ENCODE measurements at regions not wholly inside any gene's neighbourhood (a gene's known extent, or its start where the extent isn't known, plus 50 kb on each side); places are given as distances from the start of the nearest gene placed in this dataset.
"Not testable (repeated sequence)": the region's sequence is repeated elsewhere in the genome, so short reads cannot be mapped to it uniquely, and the experiment has no call there.

DNA sequence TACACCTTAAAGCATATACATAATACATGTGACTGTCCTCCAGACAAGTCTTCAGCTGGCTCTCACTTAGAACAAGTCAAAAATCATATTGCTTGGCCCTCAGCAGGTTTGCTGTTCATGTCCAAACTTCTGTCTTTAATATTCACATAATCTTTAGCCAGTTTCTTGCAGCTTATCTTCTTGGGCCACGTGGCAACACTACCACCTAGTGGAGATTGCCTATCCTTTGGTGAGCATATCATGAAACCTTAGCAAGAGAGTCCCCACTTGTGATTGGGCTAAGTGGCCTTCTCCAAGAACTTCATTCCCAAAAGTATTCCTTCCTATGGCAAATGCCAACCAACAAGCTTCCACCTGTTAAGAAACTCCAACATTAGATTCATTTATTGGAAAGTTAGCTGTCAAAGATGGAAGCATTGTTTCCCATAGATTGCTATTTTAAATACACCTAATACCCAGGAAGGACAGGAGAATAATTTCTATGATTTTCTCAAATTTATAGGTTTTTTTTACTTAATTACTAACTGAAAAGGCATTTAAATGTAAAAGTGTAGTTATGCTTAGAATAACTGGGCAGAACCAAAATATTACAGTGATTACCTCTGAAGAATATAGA, 231.9 kb upstream of the INTU start:
- DNase-seq (ENCODE audit: low spot score): peak; percentile 76

DNA sequence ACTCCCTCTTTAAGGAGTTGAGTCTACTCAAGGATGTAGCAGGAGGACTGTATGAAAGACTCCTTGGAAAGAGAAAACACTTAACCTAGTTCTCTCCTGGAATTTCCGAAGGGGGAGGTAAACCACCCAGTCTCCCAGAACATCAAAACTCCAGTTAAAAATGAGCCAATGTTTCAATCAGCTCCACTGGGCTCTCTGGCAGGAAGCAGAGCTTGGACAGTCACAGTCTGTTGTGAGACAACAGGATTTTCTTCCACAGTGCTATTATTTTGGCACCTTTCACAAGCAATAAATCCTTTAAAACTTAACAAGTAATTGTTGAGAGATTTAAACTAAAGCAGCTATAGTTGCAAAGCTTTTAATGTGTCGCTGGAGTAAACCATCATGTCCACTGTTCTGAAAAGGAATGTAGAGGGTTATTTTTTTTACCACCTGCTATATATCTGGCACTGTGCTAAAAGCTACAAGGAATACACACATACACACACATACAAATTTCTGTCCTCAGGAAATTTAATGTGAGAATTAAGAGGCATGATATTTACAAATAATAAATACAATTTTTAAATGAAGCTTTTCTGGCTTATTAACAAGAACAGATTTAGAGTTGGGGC, 229.2 kb upstream of the INTU start:
- no peak for DNase-seq (ENCODE audit: low spot score)

DNA sequence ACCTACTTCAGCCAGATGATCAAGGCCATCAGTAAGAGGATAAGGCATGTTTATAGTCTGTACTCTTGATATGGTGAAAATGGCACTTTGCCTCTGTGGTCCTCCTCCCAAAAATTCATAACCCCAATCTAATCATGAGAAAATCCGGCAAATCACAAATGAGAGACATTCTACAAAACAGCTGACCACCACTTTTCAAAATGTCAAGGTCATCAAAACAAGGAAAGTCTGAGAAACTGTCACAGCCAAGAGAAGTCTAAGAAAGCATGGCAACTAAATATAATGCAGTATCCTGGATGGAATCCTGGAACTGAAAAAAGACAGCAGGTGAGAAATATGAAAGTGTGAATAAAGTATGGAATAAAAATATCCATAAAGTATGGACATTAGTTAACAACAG, 226.6 kb upstream of the INTU start:
- no peak for DNase-seq (ENCODE audit: low spot score)

DNA sequence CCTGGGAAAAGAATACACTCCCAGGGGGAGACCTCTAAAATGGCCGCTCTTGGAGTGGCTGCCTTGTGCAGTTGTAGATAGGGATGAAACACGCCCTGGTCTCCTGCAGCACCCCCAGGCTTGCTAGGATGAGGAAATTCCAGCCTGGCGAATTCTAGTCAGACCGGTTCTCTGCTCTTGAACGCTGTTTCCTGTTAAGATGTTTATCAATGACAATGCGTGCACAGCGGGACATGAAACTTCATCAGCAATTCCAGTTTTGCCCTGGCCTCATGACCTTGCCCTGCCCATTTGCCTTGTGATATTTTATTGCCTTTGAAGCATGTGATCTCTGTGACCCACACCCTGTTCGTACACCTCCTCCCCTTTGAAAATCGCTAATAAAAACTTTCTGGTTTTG, 225.2 kb upstream of the INTU start:
- DNase-seq (ENCODE audit: low spot score): not testable (repeated sequence)

DNA sequence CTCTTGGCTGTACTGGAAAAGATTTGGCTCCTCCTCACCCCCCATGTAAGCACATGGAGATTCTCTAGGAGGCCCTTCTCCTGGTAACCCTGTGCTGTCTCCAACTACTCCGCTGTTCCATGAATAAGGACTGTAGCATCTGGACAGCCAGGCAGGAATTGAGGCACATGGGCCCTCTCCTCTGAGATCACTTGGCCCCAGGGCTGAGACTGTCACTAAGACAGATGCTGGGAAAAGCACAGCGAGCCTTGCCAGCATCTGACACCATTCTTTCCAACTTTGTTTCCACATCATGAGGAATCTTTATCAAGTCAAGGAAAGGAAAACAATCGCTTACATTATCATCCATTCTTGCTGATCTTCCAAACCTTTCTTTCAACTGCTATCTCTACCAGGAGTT, 222.6 kb upstream of the INTU start:
- no peak for DNase-seq (ENCODE audit: low spot score)

DNA sequence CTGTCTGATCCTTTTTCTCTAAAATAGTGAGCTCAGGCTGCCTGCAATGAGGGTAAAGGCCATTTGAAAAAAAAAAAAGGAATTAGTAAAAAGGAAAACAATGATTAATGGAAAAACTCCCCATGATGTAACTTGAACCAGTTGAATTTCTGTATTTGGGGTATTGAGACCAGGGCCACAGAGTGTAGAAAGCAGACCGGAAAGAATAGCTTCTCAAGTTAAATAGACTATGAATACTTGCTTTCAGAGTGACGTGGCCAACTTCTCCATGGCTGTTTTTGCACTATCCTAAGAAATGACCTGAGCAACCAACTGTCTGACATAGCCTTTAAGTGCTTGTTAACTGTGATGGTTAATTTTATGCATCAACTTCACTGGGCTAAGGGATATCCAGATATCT, 222.1 kb upstream of the INTU start:
- no peak for DNase-seq (ENCODE audit: low spot score)

DNA sequence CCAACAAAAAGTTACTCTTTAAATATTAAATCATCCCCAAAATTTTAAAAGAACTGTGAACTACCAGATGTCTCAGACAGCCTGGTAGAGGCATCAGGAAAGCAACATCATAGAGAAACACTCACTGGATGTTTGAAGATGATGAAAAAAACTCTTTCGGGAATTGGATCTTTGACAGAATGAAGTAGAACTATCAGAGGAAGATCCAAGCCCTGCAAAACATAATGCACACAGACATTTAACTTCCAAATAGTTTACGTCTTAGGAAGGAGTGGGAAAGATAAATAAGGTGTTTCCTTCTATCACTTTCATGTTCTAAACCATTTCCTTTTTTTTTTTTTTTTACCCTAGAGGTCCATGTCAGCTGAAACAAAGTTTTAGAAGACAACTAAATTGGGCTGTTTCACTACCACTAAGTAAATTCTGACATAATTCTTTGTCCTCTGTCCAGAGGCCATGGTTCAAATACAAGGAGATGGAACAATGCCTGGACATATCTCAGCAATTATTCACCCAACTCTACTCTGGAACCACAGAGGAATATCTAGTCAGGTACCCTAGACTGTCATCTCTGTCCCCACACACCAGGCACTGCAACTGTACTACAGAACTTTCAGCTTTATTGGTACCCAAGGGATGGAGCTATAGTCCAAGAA, 217.7 kb upstream of the INTU start:
- DNase-seq (ENCODE audit: low spot score): no peak

DNA sequence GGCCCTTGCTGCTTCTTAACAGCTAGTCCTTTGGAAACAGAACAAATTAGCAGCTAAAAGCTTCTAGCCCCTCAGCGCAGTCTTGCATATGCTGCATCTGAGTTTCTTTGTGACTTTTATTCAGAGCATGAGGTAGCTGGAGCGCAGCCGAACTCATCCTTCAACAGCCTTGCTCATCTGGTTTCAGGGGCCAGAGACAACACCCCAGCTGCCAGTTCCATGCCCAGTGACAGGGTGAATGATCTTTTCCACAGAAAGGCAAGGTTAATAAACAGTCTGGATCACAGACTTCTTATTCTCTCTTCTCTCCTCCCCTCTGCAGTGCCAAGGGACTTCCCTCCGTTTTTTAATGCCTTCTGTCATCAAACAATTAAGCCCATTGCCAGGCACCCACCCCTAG, 216.6 kb upstream of the INTU start:
- DNase-seq (ENCODE audit: low spot score): no peak

DNA sequence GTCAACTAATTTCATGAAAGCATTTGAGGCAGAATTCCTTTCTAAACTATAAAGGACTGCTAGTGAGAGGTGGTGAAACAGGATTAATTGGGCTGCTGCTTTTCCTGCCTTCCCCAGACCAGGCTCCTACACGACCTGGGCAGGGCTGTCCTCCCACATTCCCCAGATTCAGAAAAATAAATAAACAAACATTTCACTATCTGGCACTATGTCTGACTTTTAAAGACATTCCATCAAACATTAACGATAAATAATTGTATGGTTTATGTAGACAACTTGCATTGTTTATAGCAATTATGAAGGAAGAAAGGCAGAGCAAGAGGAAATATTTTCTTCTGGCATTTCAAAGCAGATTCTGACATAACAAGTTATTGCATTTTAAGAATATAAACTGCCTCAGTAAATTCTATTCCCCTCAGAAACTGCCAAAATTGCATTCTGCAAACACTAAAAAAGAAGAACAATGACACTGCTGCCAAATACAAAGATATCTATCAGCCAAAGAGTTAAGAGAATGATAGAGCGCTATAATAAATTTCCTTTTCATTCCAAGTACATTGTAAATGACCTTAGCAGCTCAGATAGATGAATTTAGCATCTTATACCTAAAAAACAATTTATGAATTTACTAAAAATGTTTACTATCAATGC, 214.7 kb upstream of the INTU start:
- DNase-seq (ENCODE audit: low spot score): no peak

DNA sequence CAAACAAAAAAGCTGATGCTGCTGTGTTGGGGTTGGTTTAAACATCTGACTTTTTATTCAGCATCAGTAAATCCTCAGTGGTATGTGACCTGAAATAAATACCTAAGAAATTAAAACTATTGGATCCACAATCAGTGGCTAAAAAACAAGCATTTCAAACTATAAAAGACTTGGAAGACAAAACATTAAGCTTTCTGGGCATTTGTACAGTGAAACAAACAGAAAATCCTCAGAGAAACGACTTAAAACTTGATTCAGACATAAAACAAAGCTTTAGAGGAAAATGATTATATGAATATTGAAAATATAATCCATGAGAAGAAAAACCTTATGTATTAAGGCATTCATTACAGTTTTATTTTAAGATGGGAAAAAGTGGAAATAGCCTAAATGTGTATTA, 213.3 kb upstream of the INTU start:
- DNase-seq (ENCODE audit: low spot score): no peak

DNA sequence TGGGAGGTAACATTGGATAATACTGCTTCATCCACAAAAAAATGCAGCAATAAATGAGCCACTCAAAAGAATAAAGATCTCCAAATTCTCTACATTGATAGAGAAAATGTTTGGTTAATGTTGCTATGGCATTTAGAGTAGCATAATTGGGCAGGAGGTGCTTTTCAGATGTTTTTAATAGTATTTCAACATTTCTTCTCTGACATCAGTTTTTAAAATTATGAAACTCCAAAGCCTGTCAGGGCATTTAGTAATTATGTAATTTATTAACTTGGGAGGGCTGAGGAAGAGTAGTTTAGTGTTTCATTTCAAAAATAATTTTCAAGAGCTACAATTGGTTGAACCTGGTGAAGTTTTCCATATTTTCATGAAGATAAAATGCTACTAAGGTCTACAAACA, 211.3 kb upstream of the INTU start:
- DNase-seq (ENCODE audit: low spot score): no peak

DNA sequence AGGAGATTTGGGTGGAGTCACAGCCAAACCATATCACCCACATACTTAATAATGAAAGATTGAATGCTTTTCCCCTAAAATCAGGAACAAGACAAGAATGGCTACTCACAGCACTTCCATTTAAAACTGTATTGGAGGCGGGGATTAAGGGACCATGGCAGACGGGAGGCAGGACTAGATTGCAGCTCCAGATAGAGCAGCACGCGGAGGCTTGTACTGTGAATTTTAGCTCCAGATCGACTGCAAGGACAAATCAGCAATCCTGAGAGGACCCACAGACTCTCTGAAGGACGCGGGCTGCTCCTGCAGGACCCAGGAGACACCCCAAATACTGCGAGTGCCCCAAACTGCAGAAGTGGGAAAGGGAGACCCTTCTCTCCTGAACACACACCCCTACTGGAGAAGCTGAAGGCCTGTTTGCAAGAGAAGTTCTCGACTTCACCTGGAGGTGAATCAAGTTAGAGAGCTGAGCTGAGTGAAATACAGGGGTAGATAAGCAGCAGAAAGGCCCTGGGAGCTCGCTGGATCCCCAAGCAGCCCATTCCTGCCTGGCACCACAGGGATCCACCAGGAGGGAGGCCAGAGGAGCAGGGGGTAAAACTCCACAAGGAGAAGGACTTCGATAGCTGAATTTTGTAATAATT, 207.4 kb upstream of the INTU start:
- DNase-seq (ENCODE audit: low spot score): no peak

DNA sequence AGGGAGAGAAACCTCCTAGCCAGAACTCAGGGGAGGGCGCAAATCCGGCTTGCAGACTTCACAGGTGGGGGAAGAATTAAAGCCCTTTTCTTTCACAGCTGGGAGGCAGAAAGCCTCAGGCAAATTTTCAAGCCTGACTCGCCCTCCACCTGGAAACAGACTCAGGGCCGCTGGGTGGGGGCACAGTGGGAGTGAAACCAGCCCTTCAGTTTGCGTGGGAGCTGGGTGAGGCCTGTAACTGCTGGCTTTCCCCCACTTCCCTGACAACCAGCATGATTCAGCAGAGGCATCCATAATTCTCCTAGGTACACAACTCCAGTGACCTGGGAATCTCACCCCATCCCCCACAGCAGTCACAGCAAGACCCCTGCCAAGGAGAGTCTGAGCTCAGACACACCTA, 206.9 kb upstream of the INTU start:
- DNase-seq (ENCODE audit: low spot score): no peak

DNA sequence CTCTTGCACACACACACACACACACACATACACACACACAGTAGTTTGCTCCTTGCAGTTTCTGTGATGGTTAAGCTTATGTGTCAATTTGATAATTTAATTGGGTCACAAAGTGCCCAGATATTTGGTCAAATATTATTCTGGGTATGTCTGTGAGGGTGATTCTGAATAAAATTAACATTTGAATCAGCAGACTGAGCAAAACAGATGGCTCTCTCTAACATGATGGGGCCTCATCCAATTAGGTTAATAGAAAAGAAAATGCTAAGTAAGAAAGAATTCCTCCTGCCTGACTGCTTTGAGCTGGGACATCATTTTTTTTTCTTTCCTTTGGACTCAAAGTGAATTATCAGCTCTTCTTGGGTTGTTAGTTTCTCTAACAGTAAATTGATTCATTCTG, 191.2 kb upstream of the INTU start:
- no peak for DNase-seq (ENCODE audit: low spot score)

DNA sequence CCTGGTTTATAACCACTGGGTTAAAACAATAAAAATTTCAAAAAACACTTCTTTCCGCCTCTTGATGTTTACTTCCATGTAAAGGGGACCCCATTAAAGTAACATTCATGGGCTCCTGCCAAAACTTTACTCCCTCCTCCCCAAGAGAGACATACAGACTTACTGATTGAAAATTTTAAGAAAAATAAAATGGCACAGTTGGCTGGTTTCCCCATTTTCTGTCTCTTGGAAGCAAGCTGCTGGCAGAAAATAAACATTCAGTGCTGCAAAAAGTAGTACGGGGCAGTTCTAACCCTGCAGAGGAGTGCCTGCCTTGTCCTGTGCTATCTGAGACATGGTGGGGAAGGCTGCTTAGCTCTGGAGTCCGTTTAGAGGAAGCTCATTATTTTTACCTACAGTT, 187.3 kb upstream of the INTU start:
- no peak for DNase-seq (ENCODE audit: low spot score)

DNA sequence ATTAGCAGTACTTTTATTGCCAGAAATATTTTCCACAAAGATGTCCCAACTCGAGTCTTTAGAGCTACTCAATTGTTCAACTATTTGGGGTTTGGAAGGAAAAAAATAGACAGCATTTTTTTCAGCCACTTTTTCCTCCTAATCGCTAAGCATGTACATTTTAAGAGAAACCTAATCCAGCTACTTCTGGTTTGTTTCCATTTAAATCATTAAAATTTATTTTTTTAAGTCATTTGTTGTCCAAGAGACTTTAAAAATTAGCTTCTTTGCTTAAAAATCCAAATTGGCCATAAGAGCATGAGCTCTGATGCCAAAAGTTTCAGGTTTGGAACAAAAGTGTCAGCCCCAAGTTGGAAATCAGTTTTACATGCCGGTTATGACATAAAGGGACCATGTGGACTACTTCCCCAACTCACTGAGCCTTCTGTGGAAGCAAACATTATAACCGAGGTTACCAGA, 186.3 kb upstream of the INTU start:
- no peak for DNase-seq (ENCODE audit: low spot score)

DNA sequence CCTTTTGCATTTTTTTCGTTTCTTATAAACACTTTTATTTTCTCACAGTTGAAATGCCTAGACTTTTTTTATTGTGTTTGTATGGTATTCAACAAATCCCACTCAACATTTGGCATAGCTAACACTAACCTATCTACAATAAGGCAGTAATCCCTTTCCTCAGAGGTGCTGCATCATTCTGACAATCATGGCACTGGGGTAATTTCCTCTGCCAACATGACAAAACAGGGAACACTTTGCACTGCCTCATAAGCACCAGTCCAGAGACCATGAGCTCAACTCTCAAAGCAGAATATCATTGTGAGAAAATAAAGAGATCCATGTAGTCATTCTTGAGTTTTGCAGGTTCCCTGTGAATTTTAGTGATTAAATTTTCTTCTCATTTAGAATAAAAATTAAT, 183.8 kb upstream of the INTU start:
- no peak for DNase-seq (ENCODE audit: low spot score)

DNA sequence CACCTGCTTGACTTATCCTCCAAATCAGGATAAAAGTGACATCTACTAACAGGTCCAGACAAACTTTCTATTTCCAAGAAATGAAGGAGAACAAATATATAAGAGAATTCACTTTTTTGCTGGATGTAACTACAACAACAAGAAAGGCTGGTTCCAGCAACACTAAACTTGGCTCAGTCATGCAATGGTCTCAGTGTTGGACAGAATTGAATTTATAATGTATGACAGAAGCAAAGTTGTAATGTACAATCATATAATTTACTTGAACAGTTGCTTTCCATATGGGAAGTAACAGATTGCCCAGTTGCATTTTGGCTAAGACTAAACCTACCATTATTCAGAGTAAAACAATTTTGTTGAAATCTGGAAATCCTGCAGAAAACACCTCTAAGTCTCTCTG, 183.3 kb upstream of the INTU start:
- no peak for DNase-seq (ENCODE audit: low spot score)

DNA sequence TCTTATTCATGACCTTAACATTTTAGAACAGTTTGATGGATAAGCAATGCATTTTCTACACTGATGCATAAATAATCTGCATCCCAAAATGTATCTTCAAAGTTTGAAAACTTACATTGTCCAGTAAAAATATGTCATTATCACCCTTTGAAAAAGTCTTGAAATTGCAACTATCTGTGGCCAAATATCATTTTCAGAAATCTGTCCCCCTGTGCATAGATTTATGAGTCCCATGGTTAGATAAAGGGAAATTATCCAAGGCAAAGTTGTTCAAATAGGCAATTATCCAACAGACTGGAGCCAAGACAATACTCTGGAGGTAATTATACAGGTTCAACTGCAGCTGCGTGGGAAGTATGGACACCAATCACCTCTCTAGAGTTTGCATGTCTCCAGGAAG, 182.5 kb upstream of the INTU start:
- DNase-seq (ENCODE audit: low spot score): no peak

DNA sequence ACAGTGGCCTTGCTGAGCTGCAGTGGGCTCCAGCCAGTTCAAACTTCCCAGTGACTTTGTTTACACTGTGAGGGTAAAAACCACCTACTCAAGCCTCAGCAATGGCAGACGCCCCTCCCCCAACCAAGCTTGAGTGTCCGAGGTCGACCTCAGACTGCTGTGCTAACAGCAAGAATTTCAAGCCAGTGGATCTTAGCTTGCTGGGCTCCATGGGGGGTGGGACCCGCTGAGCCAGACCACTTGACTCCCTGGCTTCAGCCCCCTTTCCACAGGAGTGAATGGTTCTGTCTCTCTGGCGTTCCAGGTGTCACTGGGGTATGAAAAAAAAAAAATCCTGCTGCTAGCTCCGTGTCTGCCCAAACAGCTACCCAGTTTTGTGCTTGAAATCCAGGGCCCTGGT, 168.9 kb upstream of the INTU start:
- DNase-seq (ENCODE audit: low spot score): no peak

DNA sequence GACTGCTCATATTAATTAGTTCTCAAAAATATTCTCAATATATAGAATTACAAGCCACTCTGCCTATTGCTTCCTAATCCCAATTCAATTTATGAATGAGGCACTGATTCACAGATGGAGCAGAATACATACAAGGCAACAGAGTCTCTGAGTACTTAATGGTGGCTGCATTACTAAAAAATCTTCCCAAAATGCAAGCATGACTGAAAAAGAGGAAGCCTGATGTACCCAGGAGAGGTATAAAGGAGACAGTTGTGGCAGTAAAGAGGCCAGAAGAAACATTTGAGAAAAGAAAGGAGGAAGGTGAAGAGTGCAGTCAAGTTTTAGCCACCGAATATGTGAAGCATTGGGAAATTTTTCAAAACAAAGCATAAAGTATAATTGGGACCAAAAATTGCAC, 163.2 kb upstream of the INTU start:
- no peak for DNase-seq (ENCODE audit: low spot score)

DNA sequence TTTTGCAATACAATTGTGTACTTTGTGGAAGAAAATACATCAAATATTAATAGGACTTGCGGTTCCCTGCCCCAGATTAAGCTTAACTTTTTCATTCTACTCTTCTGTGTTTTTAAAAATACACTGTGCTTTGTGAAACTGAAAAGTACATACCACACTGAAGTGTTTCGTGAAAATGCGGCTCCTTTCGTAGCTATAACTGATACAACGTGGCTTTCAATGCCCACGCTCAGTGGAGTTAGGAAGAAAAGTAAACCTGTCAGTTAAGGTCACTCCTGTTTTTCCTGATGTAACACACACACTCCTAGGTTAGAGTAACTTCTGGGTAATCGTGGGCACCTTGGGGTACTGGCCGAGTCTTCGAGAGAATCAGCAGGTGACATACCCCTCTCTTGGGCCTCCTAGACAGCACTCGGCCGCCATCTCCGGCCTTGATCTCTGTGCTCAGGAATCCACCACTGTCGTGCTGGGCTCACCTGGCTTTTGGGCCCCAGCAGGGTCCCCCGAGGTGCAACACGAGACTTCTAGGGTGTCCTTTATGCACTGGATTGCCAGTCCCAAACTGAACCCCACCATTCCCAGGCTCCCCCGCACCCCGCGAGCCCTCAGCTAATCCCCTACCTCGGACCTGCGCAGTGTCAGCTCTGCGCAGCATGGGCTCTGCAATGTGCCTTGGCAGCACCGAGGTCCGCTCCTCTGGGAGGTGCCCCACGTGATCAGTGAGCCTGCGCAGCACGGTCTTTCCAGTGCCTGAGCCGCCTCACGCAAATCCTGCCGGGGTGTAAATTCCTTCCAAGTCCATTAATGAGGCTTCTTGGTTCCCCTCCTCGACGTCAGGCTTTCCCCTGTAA, 162.6 kb upstream of the INTU start:
- no peak for DNase-seq (ENCODE audit: low spot score)
